Small intestine (tissue), 7 donors: ENCODE measurements at regions not wholly inside any gene's neighbourhood (a gene's known extent, or its start where the extent isn't known, plus 50 kb on each side); places are given as distances from the start of the nearest gene placed in this dataset.

ENCODE experiments used
- DNase-seq, 2 donors: peaks; one replicate each; pipeline versions ENCODE4 v3.0.0 to v3.0.0-alpha.2; 2013
- FAIRE-seq: peaks from 2 replicates; lab custom pipeline; 2012; peaks lifted over from hg19 to GRCh38; lab: Jason Lieb, UNC
- H3K27ac ChIP-seq, 3 donors: one replicate each; pipeline ENCODE4 v1.5.1; 2013; ENCODE audit warnings: low read length in 2 of 3, mild to moderate bottlenecking in 2 of 3, control low read depth in 1 of 3, inconsistent platforms in 1 of 3, low read depth in 1 of 3, moderate library complexity in 1 of 3
- H3K27me3 ChIP-seq, 3 donors: one replicate each; pipeline ENCODE4 v1.6.1; 2013; ENCODE audit warnings: low read length in 3 of 3, inconsistent platforms in 1 of 3; ENCODE audit not compliant: control insufficient read depth in 3 of 3, insufficient read depth in 3 of 3
- H3K36me3 ChIP-seq, 3 donors: one replicate each; pipeline ENCODE4 v1.6.1; 2013; ENCODE audit warnings: low read length in 3 of 3, inconsistent platforms in 1 of 3, low read depth in 1 of 3, mild to moderate bottlenecking in 1 of 3, moderate library complexity in 1 of 3; ENCODE audit not compliant: control insufficient read depth in 3 of 3, insufficient read depth in 2 of 3
- H3K4me1 ChIP-seq, 3 donors: one replicate each; pipeline ENCODE4 v1.6.1; 2013; ENCODE audit warnings: low read length in 2 of 3, inconsistent platforms in 1 of 3, low read depth in 1 of 3, mild to moderate bottlenecking in 1 of 3, moderate library complexity in 1 of 3; ENCODE audit not compliant: control insufficient read depth in 3 of 3, insufficient read depth in 2 of 3
- H3K4me3 ChIP-seq, 3 donors: one replicate each; pipeline ENCODE4 v1.5.1; 2013; ENCODE audit warnings: low read length in 3 of 3, control low read depth in 1 of 3, inconsistent platforms in 1 of 3, low read depth in 1 of 3, mild to moderate bottlenecking in 1 of 3, moderate library complexity in 1 of 3
- H3K9me3 ChIP-seq, 2 donors: one replicate each; pipeline ENCODE4 v1.6.1; 2013; ENCODE audit warnings: low read depth in 1 of 2, low read length in 1 of 2; ENCODE audit not compliant: control insufficient read depth in 2 of 2, insufficient read depth in 1 of 2
- whole genome bisulfite sequencing, 3 donors: extraction: QIAGEN DNeasy Blood & Tissue Kit; methylation state at CpG; one replicate each; pipeline ENCODE4 v1.1.7; 2013; 5-methylcytosine and 5-hydroxymethylcytosine counted together
- donor health status: healthy with polysubstance abuse.
- donor health status: control.
- donor health status: control.
- donor health status: Bipolar disorder and iron deficiency.
- donor health status: healthy.

DNA sequence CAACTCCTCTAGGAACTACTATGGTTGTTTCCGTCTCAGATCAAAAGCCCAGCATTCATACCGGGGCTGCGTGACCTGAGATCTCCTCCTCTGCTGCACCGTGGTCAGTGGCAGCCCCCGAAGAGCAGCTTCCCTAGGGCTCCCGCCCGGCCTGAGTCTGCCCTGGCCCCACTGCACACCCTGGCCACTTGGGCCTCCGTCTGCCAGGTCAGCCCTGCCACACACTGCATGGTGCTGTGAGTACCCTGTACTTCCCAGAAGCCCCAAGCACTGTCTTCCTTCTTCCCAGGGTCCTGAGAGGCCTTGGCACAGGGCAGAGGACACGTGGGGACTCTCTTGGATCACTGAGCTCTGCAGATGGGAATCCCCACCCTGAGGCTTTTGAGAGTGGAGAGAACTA is 81.5 kb upstream of the GPC1 start:
- Histone ChIP-seq H3K27ac (no peak overlapping the region), H3K4me1 (no peaks in the 10 kb centered on the region), H3K27me3 (no peaks in the 10 kb centered on the region), H3K9me3 (no peaks in the 10 kb centered on the region), H3K4me3 (no peak overlapping the region), H3K36me3 (no peaks in the 10 kb centered on the region)
- 75 to 82% (median 80%) methylated on average over 9 of the region's 9 CpGs for WGBS, 3 donors
- DNase-seq: no peak
- no peak for FAIRE-seq

- FAIRE-seq (no peak), DNase-seq (no peak)
Measured at GRCh38 chr2:240355001-240355891, 80.2 kb upstream of the GPC1 start.

GRCh38 chr2:240355962-240356361 is 79.5 kb upstream of the GPC1 start:
- Histone ChIP-seq H3K27me3 (no peaks in the 10 kb centered on the region), H3K4me3 (no peak overlapping the region), H3K27ac (no peak overlapping the region), H3K9me3 (peaks cover 0 to 5% of the 10 kb centered on the region in 2 donors), H3K4me1 (no peaks in the 10 kb centered on the region), H3K36me3 (no peaks in the 10 kb centered on the region)
- DNase-seq (no peak), FAIRE-seq (no peak)
- 84 to 89% (median 86%) methylated on average over 16 to 17 of the region's 17 CpGs for WGBS, 3 donors

More at GRCh38 chr2:240355001-240355891, 80.2 kb upstream of the GPC1 start:
- H3K36me3 ChIP-seq: no peaks in the 10 kb centered on the region
- H3K9me3 ChIP-seq: peaks cover 0 to 3% of the 10 kb centered on the region in 2 donors
- WGBS, 3 donors: 76 to 81% (median 81%) methylated on average over 16 to 17 of the region's 17 CpGs
- H3K27ac ChIP-seq: no peak overlapping the region
- H3K4me3 ChIP-seq: no peak overlapping the region
- no peaks in the 10 kb centered on the region for H3K27me3 ChIP-seq
- H3K4me1 ChIP-seq: no peaks in the 10 kb centered on the region

GRCh38 chr2:240356700-240357640 is 78.5 kb upstream of the GPC1 start:
- no peaks in the 10 kb centered on the region for H3K27me3 ChIP-seq
- H3K9me3 ChIP-seq: peaks cover 0 to 14% of the 10 kb centered on the region in 2 donors
- WGBS, 3 donors: 60 to 79% (median 69%) methylated on average over 26 of the region's 26 CpGs
- H3K27ac ChIP-seq: no peak overlapping the region
- FAIRE-seq (no peak), DNase-seq (no peak)
- H3K4me3 ChIP-seq: no peak overlapping the region
- no peaks in the 10 kb centered on the region for H3K4me1 ChIP-seq
- no peaks in the 10 kb centered on the region for H3K36me3 ChIP-seq

GRCh38 chr2:240357641-240358012 is 77.8 kb upstream of the GPC1 start:
- Histone ChIP-seq H3K9me3 (peaks cover 0 to 14% of the 10 kb centered on the region in 2 donors), H3K36me3 (no peaks in the 10 kb centered on the region), H3K4me3 (no peak overlapping the region), H3K4me1 (no peaks in the 10 kb centered on the region), H3K27ac (no peak overlapping the region), H3K27me3 (no peaks in the 10 kb centered on the region)
- WGBS, 3 donors: 79 to 86% (median 84%) methylated on average over 4 of the region's 4 CpGs
- FAIRE-seq (no peak), DNase-seq (no peak)

GRCh38 chr2:240358080-240358479 is 77.4 kb upstream of the GPC1 start:
- H3K27me3 ChIP-seq: no peaks in the 10 kb centered on the region
- DNase-seq: no peak
- no peaks in the 10 kb centered on the region for H3K36me3 ChIP-seq
- H3K4me3 ChIP-seq: no peak overlapping the region
- no peak overlapping the region for H3K27ac ChIP-seq
- FAIRE-seq: no peak
- H3K4me1 ChIP-seq: no peaks in the 10 kb centered on the region
- WGBS, 3 donors: 37 to 60% (median 50%) methylated on average over 7 of the region's 7 CpGs
- peaks cover 0 to 14% of the 10 kb centered on the region in 2 donors for H3K9me3 ChIP-seq

- no peak overlapping the region for H3K27ac ChIP-seq
- no peaks in the 10 kb centered on the region for H3K4me1 ChIP-seq
- H3K27me3 ChIP-seq: no peaks in the 10 kb centered on the region
- WGBS, 3 donors: 75 to 89% (median 84%) methylated on average over 11 to 13 of the region's 13 CpGs
- no peaks in the 10 kb centered on the region for H3K36me3 ChIP-seq
- DNase-seq (no peak), FAIRE-seq (no peak)
- H3K4me3 ChIP-seq: no peak overlapping the region
- H3K9me3 ChIP-seq: peaks cover 0 to 14% of the 10 kb centered on the region in 2 donors
Measured at GRCh38 chr2:240358821-240359397, 76.6 kb upstream of the GPC1 start.

DNA sequence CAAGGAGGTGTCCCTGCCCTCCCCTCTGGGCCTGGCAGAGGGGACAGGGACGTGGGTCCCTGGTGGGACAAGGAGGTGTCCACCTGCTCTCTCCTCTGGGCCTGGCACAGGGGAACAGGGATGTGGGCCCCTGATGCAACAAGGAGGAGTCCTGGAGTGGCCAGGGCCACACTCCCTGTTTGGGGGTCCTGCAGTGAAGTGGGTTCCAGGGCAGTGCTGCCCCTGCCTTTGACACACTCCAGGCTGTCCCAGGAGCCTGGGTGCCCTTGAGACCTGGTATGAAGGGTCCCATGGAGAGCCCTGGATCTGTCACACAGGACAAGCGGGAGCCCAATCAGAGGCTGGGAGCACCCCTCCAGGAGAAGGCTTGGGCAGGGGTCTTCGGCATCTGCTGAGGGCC is 75.8 kb upstream of the GPC1 start:
- no peak overlapping the region for H3K27ac ChIP-seq
- peaks cover 0 to 14% of the 10 kb centered on the region in 2 donors for H3K9me3 ChIP-seq
- DNase-seq: no peak
- H3K4me1 ChIP-seq: no peaks in the 10 kb centered on the region
- no peaks in the 10 kb centered on the region for H3K27me3 ChIP-seq
- no peak overlapping the region for H3K4me3 ChIP-seq
- WGBS, 3 donors: 63 to 74% (median 69%) methylated on average over 3 of the region's 3 CpGs
- no peak for FAIRE-seq
- H3K36me3 ChIP-seq: no peaks in the 10 kb centered on the region
